GM12878 (cell line): ENCODE measurements at regions not wholly inside any gene's neighbourhood (a gene's known extent, or its start where the extent isn't known, plus 50 kb on each side); places are given as distances from the start of the nearest gene placed in this dataset.

Experiments
- ATAC-seq: fragments of 200-7000 bp; cut with Tn5 transposase; 3 replicates; pipeline ENCODE4 v1.9.1; 2020; ENCODE audit warnings: mild to moderate bottlenecking, moderate library complexity
- BruUV-seq: library from RNA; stranded (reverse); fragments of 400-500 nt; replicated peaks from 2 replicates; lab custom pipeline; 2021; lab: Mats Ljungman, UMichigan
- CTCF ChIA-PET: fragments of 300-600 bp; sonication (Branson Sonifier 250); formaldehyde crosslinking; extraction: SDS; loops from one replicate; lab custom pipeline; 2021; ENCODE audit warnings: inconsistent platforms; lab: Yijun Ruan, JAX
- POLR2A ChIA-PET: fragments of 350-600 bp; formaldehyde crosslinking; extraction: SDS; loops from one replicate; lab custom pipeline; 2021; ENCODE audit warnings: inconsistent platforms; lab: Charles Lee
- RAD21 ChIA-PET: fragments of 300-600 bp; sonication (Branson Sonifier 250); formaldehyde crosslinking; loops from one replicate; lab custom pipeline; 2023; ENCODE audit warnings: antibody characterized with exemption; ENCODE audit not compliant: unreplicated experiment; lab: Charles Lee
- SMC1A ChIA-PET: fragments of 300-600 bp; sonication (Branson Sonifier 250); formaldehyde crosslinking; loops from one replicate; lab custom pipeline; 2023; ENCODE audit not compliant: unreplicated experiment, uncharacterized antibody; lab: Charles Lee
- DNase-seq: peaks from one replicate; pipeline ENCODE4 v3.0.0-alpha.2; 2011; ENCODE audit warnings: low read depth, low spot score
- FAIRE-seq: peaks from 3 replicates; lab custom pipeline; 2011; peaks lifted over from hg19 to GRCh38; lab: Jason Lieb, UNC
- H2AFZ ChIP-seq: 2 replicates; pipeline ENCODE4 v1.6.0; 2011; ENCODE audit warnings: low read depth, low read length, control low read depth; ENCODE audit not compliant: control insufficient read depth
- H3K27ac ChIP-seq: 2 replicates; pipeline ENCODE4 v1.5.1; 2011; ENCODE audit warnings: control low read depth; ENCODE audit not compliant: control insufficient read depth, insufficient read depth
- H3K27me3 ChIP-seq, 2 experiments: replicated peaks in 1 of 2; 2 replicates each; pipeline versions ENCODE4 v1.6.0 to v1.6.1; 2011; ENCODE audit warnings: low read length in 1 of 2; ENCODE audit not compliant: control insufficient read depth in 2 of 2, insufficient read depth in 2 of 2
- H3K36me3 ChIP-seq, 2 experiments: 2 replicates each; pipeline ENCODE4 v1.5.1; 2011; ENCODE audit warnings: low read length in 1 of 2; ENCODE audit not compliant: control insufficient read depth in 2 of 2, insufficient read depth in 2 of 2
- H3K4me1 ChIP-seq: 2 replicates; pipeline ENCODE4 v1.6.1; 2011; ENCODE audit warnings: mild to moderate bottlenecking, low read length, moderate library complexity, mixed read lengths; ENCODE audit not compliant: control insufficient read depth, insufficient read depth
- H3K4me2 ChIP-seq: 2 replicates; pipeline ENCODE4 v1.6.0; 2011; ENCODE audit warnings: control low read depth; ENCODE audit not compliant: control insufficient read depth, insufficient read depth
- H3K4me3 ChIP-seq: fragments of 200-600 bp; sonication (generic); 2 replicates; pipeline ENCODE4 v1.5.1; 2016
- H3K79me2 ChIP-seq: 2 replicates; pipeline ENCODE4 v1.6.0; 2011; ENCODE audit warnings: low read length; ENCODE audit not compliant: control insufficient read depth, insufficient read depth
- H3K9ac ChIP-seq: 2 replicates; pipeline ENCODE4 v1.8.0; 2011; ENCODE audit warnings: low read length, control low read depth, mixed read lengths; ENCODE audit not compliant: control insufficient read depth, insufficient read depth
- H3K9me3 ChIP-seq: replicated peaks from 3 replicates; pipeline ENCODE4 v1.5.1; 2011; ENCODE audit warnings: mild to moderate bottlenecking, low read length; ENCODE audit not compliant: control insufficient read depth, insufficient read depth
- H4K20me1 ChIP-seq: 2 replicates; pipeline ENCODE4 v1.6.0; 2011; ENCODE audit not compliant: control insufficient read depth, insufficient read depth
- CREB1 ChIP-seq: IDR thresholded peaks from 2 replicates; pipeline ENCODE4 v1.6.1; 2012; ENCODE audit warnings: low read depth, mild to moderate bottlenecking, inconsistent platforms
- EP300 ChIP-seq, 2 experiments: fragments of 150-350 bp in 1 of 2; IDR thresholded peaks; 2 replicates each; pipeline ENCODE4 v1.6.1; 2011 to 2012; ENCODE audit warnings: low read depth in 2 of 2, low read length in 2 of 2, borderline replicate concordance in 1 of 2, improper control_type of control experiment in 1 of 2, inconsistent platforms in 1 of 2; ENCODE audit not compliant: control insufficient read depth in 1 of 2
- IRF4 ChIP-seq: IDR thresholded peaks from 2 replicates; pipeline ENCODE4 v1.6.1; 2011; ENCODE audit warnings: low read depth, low read length
- IRF5 ChIP-seq: fragments of 450-650 bp; IDR thresholded peaks from 2 replicates; pipeline ENCODE4 v1.6.1; 2017; ENCODE audit warnings: borderline replicate concordance
- MAX ChIP-seq: IDR thresholded peaks from 2 replicates; pipeline ENCODE4 v1.6.1; 2012; ENCODE audit warnings: low read depth, low read length, improper control_type of control experiment
- NFYA ChIP-seq: IDR thresholded peaks from 2 replicates; pipeline ENCODE4 v1.6.1; 2011; ENCODE audit warnings: low read depth, mild to moderate bottlenecking, low read length, improper control_type of control experiment, borderline replicate concordance
- RB1 ChIP-seq: fragments of 450-650 bp; formaldehyde crosslinking; IDR thresholded peaks from 2 replicates; pipeline ENCODE4 v1.6.1; 2017; ENCODE audit warnings: mild to moderate bottlenecking, borderline replicate concordance
- RFX5 ChIP-seq: IDR thresholded peaks from 2 replicates; pipeline ENCODE4 v1.6.1; 2011; ENCODE audit warnings: low read depth, low read length, improper control_type of control experiment
- TCF3 ChIP-seq: IDR thresholded peaks from 2 replicates; pipeline ENCODE4 v1.6.1; 2012; ENCODE audit warnings: low read depth, mild to moderate bottlenecking, low read length, borderline replicate concordance; ENCODE audit not compliant: insufficient read depth
- ZBTB11 ChIP-seq: fragments of 450-650 bp; formaldehyde crosslinking; IDR thresholded peaks from 2 replicates; pipeline ENCODE4 v1.5.0; 2022; ENCODE audit warnings: mild to moderate bottlenecking, missing genetic modification characterization
- ZNF24 ChIP-seq: fragments of 450-650 bp; IDR thresholded peaks from 2 replicates; pipeline ENCODE4 v1.6.1; 2017; ENCODE audit warnings: antibody characterized with exemption, mild to moderate bottlenecking
- WGBS: methylation state at CpG from one replicate; pipeline ENCODE4 v1.1.6; 2016; ENCODE audit warnings: low lambda C conversion rate; ENCODE audit not compliant: insufficient replicate concordance, insufficient coverage; ENCODE audit errors: missing lambda C conversion rate; 5-methylcytosine and 5-hydroxymethylcytosine counted together
- in situ Hi-C: fragments of 300-500 bp; cut with MboI; formaldehyde crosslinking; loops from 9 replicates; pipeline ENCODE4 v1.14.3; 2018; ENCODE audit warnings: mixed read lengths
- intact Hi-C: fragments of 100-400 bp; cut with micrococcal nuclease; formaldehyde crosslinking; loops from one replicate; pipeline ENCODE4 v1.14.2; 2022; ENCODE audit not compliant: unreplicated experiment

GRCh38 chr14:98348505-98348904 is 923.5 kb downstream of the BCL11B start:
- no peak overlapping the region for H3K27ac ChIP-seq
- no peak overlapping the region for H2AFZ ChIP-seq
- no peak overlapping the region for H3K9ac ChIP-seq
- no peaks in the 10 kb centered on the region; the same call in 2 of the 3 replicates for H3K9me3 ChIP-seq
- ATAC-seq: peak; percentile 31; the same call in 2 of the 3 replicates
- RAD21 ChIA-PET: interaction anchor here (0.8 to 2.3 kb wide), 13 partner anchors 8 to 209 kb away, joined by 3 to 12 read pairs (median 4); no protein-coding TSS in a partner anchor
- no peak overlapping the region for H3K4me3 ChIP-seq
- no peaks in the 10 kb centered on the region; the same call in 1 of the 2 replicates for H3K4me1 ChIP-seq
- in situ Hi-C loops: no loop called here
- BruUV-seq: no TSS peak
- CTCF ChIA-PET: interaction anchor here (0.6 to 2.0 kb wide), 8 partner anchors 12 to 1068 kb away, joined by 3 to 6 read pairs (median 4); no protein-coding TSS in a partner anchor
- SMC1A ChIA-PET: interaction anchor here (0.6 to 2.9 kb wide), 18 partner anchors 10 to 628 kb away, joined by 3 to 9 read pairs (median 4); no protein-coding TSS in a partner anchor
- no peak for FAIRE-seq
- intact Hi-C loops: no loop called here
- no peak overlapping the region for H3K4me2 ChIP-seq
- no peaks in the 10 kb centered on the region for H4K20me1 ChIP-seq
- no peaks in the 10 kb centered on the region for H3K79me2 ChIP-seq
- no peaks in the 10 kb centered on the region for H3K36me3 ChIP-seq
- POLR2A ChIA-PET: interaction anchor here (0.7 to 1.5 kb wide), 4 partner anchors 15 to 164 kb away, joined by 3 to 7 read pairs (median 4); no protein-coding TSS in a partner anchor
- no peaks in the 10 kb centered on the region for H3K27me3 ChIP-seq
- no peak for DNase-seq
- WGBS: 2% methylated on average over 3 of the region's 3 CpGs
- no peak for TF ChIP-seq IRF4
- peak; percentile 73 for TF ChIP-seq ZNF24
- TF ChIP-seq RFX5: no peak
- TF ChIP-seq RB1: no peak
- no peak for TF ChIP-seq IRF5

GRCh38 chr14:98350213-98350612 is 921.8 kb downstream of the BCL11B start:
- ChIA-PET SMC1A (interaction anchor here (1.3 to 1.7 kb wide), 5 partner anchors 9 to 106 kb away, joined by 3 to 7 read pairs (median 4); no protein-coding TSS in a partner anchor), CTCF (interaction anchor here (1.0 kb wide), 1 partner anchor 8 kb away, joined by 3 read pairs; no protein-coding TSS in a partner anchor), RAD21 (interaction anchor here (1.5 kb wide), 1 partner anchor 140 kb away, joined by 4 read pairs; no protein-coding TSS in a partner anchor), POLR2A (no interaction called here)
- no peaks in the 10 kb centered on the region; the same call in 1 of the 2 replicates for H3K4me1 ChIP-seq
- no peak overlapping the region for H3K4me2 ChIP-seq
- no peaks in the 10 kb centered on the region for H4K20me1 ChIP-seq
- no peaks in the 10 kb centered on the region; the same call in 2 of the 3 replicates for H3K9me3 ChIP-seq
- H3K4me3 ChIP-seq: no peak overlapping the region
- ATAC-seq: no peak
- intact Hi-C loops: no loop called here
- H3K36me3 ChIP-seq: no peaks in the 10 kb centered on the region
- no peak overlapping the region for H3K9ac ChIP-seq
- no TSS peak for BruUV-seq
- 50% methylated on average over 2 of the region's 2 CpGs for WGBS
- H2AFZ ChIP-seq: no peak overlapping the region
- no peak for DNase-seq
- in situ Hi-C loops: no loop called here
- H3K27ac ChIP-seq: no peak overlapping the region
- FAIRE-seq: no peak
- H3K27me3 ChIP-seq: no peaks in the 10 kb centered on the region
- H3K79me2 ChIP-seq: no peaks in the 10 kb centered on the region
- no peak for TF ChIP-seq MAX
- no peak for TF ChIP-seq EP300 (IDR thresholded peaks at IDR 0.05; ENCODE audit: borderline replicate concordance in 1 of 2, control insufficient read depth in 1 of 2, low read depth in 2 of 2, low read length in 2 of 2)
- TF ChIP-seq TCF3: no peak
- TF ChIP-seq CREB1: no peak
- TF ChIP-seq ZBTB11: no peak
- TF ChIP-seq NFYA: no peak
